ENCODE measurements at regions not wholly inside any gene's neighbourhood (a gene's known extent, or its start where the extent isn't known, plus 50 kb on each side); places are given as distances from the start of the nearest gene placed in this dataset.

- TF ChIP-seq CUX1 (IDR thresholded peaks at IDR 0.05; ENCODE audit: insufficient replicate concordance, low read depth, low read length) (no peak), ZNF622 (IDR thresholded peaks at IDR 0.05) (no peak), BMI1 (IDR thresholded peaks at IDR 0.05; ENCODE audit: borderline replicate concordance) (no peak), MLLT1 (IDR thresholded peaks at IDR 0.05) (no peak), E4F1 (IDR thresholded peaks at IDR 0.05; ENCODE audit: borderline replicate concordance, partially characterized antibody) (no peak), MYB (IDR thresholded peaks at IDR 0.05; ENCODE audit: borderline replicate concordance, low read depth, low read length) (no peak), ELK1 (IDR thresholded peaks at IDR 0.05; ENCODE audit: low read depth, low read length) (no peak), RCOR1 (conservative IDR thresholded peaks at IDR 0.05; ENCODE audit: low read depth, low read length) (no peak), MAX (IDR thresholded peaks at IDR 0.05; ENCODE audit: low read depth, low read length) (no peak), RUNX3 (IDR thresholded peaks at IDR 0.05; ENCODE audit: low read length) (no peak)
Observed at GRCh38 chr4:125116431-125116830, 198.3 kb upstream of the FAT4 start (continued).

All from GM12878 (cell line).